T-helper 2 cell treated with Interferon-gamma antibody and Interleukin-4, amounts not matched to agents 100 ng/mL and 5 ng/mL, for 36 hours (primary cell): ENCODE measurements at regions not wholly inside any gene's neighbourhood (a gene's known extent, or its start where the extent isn't known, plus 50 kb on each side); places are given as distances from the start of the nearest gene placed in this dataset.
"Not testable (repeated sequence)": the region's sequence is repeated elsewhere in the genome, so short reads cannot be mapped to it uniquely, and the experiment has no call there.

ENCODE experiments used
- intact Hi-C: fragments of 100-400 bp; cut with micrococcal nuclease; formaldehyde crosslinking; loops from one replicate; pipeline ENCODE4 v1.15.1; 2023

DNA sequence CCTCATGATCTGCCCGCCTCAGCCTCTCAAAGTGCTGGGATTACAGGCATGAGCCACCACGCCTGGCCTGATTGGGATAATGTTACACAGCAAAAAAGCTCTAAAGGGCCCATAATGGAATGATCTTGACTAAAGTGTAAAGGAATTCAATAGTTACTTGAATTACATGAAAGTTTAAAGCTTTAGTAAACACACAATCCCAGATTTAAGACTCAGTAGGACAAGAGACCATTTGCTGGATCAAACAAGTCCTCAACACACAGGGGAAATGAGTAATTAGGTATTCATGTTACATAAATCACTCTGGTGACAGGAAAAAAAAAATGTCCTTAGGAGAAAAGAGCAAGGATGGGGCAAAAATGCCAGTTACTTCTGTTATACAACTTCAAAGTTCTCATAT is 762.9 kb upstream of the AMELY start:
- intact Hi-C loops = no loop called here

DNA sequence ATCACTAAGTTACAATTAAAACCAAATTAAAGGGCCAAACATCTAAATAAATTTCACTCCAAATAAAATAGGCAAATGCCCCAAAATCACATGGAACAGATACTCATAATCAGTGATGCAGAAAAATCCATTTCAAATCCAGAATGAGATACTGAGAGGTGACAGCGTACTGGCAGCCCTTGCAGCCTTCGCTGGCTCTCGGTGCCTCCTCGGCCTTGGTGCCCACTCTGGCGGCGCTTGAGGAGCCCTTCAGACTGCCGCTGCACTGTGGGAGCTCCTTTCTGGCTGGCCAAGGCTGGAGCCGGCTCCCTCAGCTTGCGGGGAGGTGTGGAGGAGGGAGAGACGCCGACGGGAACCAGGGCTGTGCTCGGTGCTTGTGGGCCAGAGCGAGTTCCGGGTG is 761.2 kb upstream of the AMELY start:
- intact Hi-C loops = no loop called here

DNA sequence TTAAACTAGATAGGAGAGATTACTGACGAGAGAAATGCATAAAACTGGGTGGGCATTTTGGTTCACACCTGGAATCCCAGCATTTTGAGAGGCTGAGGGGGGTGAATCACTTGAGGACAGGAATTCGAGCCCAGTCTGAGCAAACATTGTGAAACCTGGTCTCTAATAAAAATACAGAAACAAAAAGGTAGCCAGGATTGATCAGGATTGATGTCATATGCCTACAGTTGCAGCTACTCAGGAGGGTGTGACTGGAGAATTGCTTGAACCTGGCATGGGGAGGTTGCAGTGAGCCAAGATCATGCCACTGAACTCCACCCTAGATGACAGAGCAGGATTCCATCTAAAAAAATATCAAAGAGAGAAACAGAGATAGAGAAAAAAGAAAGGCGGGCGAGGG is 751.7 kb upstream of the AMELY start:
- intact Hi-C loops = no loop called here

DNA sequence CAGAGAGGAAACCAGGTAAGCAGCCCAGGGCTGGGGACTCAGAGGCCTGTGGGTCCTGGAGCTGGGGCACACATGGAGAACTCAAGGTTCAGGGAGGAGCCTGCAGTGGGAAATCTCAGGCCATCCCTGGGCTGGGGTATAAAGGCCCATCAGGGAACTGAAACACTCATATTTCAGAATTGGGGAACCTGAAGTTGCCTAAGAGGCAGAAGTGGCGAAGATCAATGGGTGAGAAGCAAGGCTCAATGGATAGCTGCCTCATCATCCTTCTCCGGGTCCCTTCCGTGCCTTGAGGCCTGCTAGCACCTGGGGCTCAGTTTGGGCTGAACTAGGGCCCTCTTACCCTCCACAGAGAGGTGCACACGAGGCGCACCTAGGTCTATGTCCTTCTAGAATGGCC is 747.5 kb upstream of the AMELY start:
- intact Hi-C loops = no loop called here

DNA sequence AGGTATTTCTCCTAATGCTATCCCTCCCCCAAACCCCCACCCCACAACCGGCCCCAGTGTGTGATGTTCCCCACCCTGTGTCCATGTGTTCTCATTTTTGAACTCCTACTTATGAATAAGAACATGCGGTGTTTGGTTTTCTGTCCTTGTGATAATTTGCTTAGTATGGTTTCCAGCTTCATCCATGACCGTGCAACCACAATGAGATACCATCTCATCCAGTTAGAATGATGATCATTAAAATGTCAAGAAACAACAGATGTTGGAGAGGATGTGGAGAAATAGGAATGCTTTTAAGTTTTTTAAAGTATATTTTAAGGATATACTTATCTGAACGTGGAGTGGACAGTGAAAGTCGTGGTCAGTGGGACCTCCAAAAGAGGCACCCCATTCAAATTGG is 745.0 kb upstream of the AMELY start:
- intact Hi-C loops = no loop called here

DNA sequence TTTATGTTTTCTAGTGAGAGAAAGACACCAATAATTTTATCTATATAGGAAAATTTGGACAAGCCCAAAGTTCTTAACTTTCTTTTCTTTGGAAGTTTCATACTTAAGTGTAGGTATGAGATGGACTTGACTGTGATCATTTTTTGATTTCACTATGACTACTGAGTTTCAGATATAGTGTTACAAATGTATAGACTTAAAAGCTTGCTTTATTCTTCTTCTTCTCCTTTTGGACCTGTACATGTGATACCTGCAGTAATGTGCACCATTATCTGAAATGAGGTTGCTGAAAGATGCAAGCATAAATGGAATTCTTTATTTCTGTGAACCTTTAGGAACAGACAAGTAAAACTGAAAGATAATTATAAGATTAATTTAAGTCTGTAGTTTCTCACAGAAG is 743.4 kb upstream of the AMELY start:
- intact Hi-C loops = no loop called here

DNA sequence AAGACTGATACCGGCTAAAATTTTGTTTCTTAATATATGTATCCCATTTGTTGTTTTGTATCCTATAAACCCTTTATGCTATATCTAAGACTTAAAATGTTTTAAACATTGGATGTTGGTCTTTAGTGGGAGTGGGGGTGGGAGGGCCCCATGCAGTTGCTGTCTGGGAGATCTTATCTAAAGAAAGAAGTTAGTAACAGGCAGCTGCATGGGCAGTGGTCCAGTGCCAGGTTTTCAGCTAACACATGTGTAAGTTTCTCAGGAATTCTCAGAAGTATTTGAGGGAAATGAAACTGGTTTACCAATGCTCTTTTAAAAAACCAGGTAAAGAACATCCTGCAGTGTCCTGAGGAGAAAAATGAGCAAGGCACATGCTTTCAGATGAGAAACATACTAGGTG is 738.3 kb upstream of the AMELY start:
- intact Hi-C loops = not testable (repeated sequence)
